IPS DF 4.7 (cell line): ENCODE measurements at regions not wholly inside any gene's neighbourhood (a gene's known extent, or its start where the extent isn't known, plus 50 kb on each side); places are given as distances from the start of the nearest gene placed in this dataset.

Experiments used
- DNase-seq: peaks from one replicate; pipeline ENCODE4 v3.0.0-alpha.2; 2013; ENCODE audit warnings: low spot score; ENCODE audit errors: extremely low read depth

- no peak for DNase-seq
These were observed 76.5 kb upstream of the CDH5 start for GRCh38 chr16:66289986-66290385.

GRCh38 chr16:66289051-66289680 is 77.3 kb upstream of the CDH5 start:
- no peak for DNase-seq

- no peak for DNase-seq
These were observed 78.6 kb upstream of the CDH5 start for GRCh38 chr16:66287926-66288325.

GRCh38 chr16:66287416-66287815 is 79.1 kb upstream of the CDH5 start:
- no peak for DNase-seq

- no peak for DNase-seq
These were observed 80.0 kb upstream of the CDH5 start for GRCh38 chr16:66286527-66286926.

- DNase-seq, result no peak
These were observed 87.8 kb upstream of the CDH5 start for GRCh38 chr16:66278604-66279262.

GRCh38 chr16:66278111-66278531 is 88.4 kb upstream of the CDH5 start:
- no peak for DNase-seq

GRCh38 chr16:66277311-66278070 is 89.0 kb upstream of the CDH5 start:
- DNase-seq, result no peak

GRCh38 chr16:66275775-66276428 is 90.6 kb upstream of the CDH5 start:
- DNase-seq, result peak; percentile 81

- DNase-seq, result no peak
These were observed 92.0 kb upstream of the CDH5 start for GRCh38 chr16:66274335-66275110.

GRCh38 chr16:66273644-66274334 is 92.7 kb upstream of the CDH5 start:
- no peak for DNase-seq

GRCh38 chr16:66273053-66273452 is 93.4 kb upstream of the CDH5 start:
- DNase-seq, result no peak

- DNase-seq, result no peak
These were observed 94.0 kb upstream of the CDH5 start for GRCh38 chr16:66272461-66272860.

- no peak for DNase-seq
These were observed 95.1 kb upstream of the CDH5 start for GRCh38 chr16:66271074-66272060.

GRCh38 chr16:66270333-66270927 is 96.1 kb upstream of the CDH5 start:
- no peak for DNase-seq

GRCh38 chr16:66269617-66270332 is 96.7 kb upstream of the CDH5 start:
- DNase-seq, result no peak

GRCh38 chr16:66267292-66268014 is 99.0 kb upstream of the CDH5 start:
- no peak for DNase-seq
